Gastroesophageal sphincter (tissue), 3 donors: ENCODE measurements at regions not wholly inside any gene's neighbourhood (a gene's known extent, or its start where the extent isn't known, plus 50 kb on each side); places are given as distances from the start of the nearest gene placed in this dataset.
"Not testable (repeated sequence)": the region's sequence is repeated elsewhere in the genome, so short reads cannot be mapped to it uniquely, and the experiment has no call there.

ENCODE experiments used
- EP300 ChIP-seq: sonication (generic); formaldehyde crosslinking; IDR thresholded peaks from one replicate; pipeline ENCODE4 v1.6.1; 2017; ENCODE audit warnings: antibody characterized with exemption, mild to moderate bottlenecking
- POLR2A ChIP-seq, 2 donors: fragments of 450-650 bp; IDR thresholded peaks; one replicate each; pipeline ENCODE4 v1.6.1; 2017; ENCODE audit warnings: antibody characterized with exemption in 2 of 2, mild to moderate bottlenecking in 2 of 2, moderate library complexity in 1 of 2
- POLR2AphosphoS5 ChIP-seq: sonication (generic); formaldehyde crosslinking; IDR thresholded peaks from one replicate; pipeline ENCODE4 v1.6.1; 2017; ENCODE audit warnings: antibody characterized with exemption
- TF ChIP-seq, protein P1 (sequence below), 4 experiments: fragments of 200-600 bp in 2 of 4; fragments of 450-650 bp in 2 of 4; sonication (generic) in 1 of 4; IDR thresholded peaks; one replicate each; pipeline ENCODE4 v1.5.1; 2017 to 2019; ENCODE audit warnings: antibody characterized with exemption in 4 of 4, mild to moderate bottlenecking in 2 of 4, moderate library complexity in 2 of 4

DNA sequence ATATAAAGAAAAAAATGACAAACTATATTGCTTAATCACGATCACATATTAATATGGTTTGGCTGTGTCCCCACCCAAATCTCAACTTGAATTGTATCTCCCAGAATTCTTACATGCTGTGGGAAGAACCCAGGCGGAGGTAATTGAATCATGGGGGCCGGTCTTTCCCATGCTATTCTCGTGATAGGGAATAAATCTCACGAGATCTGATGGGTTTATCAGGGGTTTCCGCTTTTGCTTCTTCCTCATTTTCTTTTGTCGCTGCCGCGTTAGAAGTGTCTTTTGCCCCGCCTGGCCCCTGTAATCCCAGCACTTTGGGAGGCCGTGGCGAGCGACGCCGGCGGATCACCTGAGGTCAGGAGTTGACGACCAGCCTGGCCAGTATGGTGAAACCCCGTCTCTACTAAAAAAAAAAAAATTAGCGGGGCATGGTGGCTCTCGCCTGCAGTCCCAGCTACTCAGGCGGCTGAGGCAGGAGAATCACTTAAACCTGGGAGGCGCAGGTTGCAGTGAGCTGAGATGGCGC, 220.0 kb downstream of the KCNJ2 start:
- not testable (repeated sequence) for TF ChIP-seq POLR2A (IDR thresholded peaks at IDR 0.05); EP300; POLR2AphosphoS5
- TF ChIP-seq, protein P1, sequence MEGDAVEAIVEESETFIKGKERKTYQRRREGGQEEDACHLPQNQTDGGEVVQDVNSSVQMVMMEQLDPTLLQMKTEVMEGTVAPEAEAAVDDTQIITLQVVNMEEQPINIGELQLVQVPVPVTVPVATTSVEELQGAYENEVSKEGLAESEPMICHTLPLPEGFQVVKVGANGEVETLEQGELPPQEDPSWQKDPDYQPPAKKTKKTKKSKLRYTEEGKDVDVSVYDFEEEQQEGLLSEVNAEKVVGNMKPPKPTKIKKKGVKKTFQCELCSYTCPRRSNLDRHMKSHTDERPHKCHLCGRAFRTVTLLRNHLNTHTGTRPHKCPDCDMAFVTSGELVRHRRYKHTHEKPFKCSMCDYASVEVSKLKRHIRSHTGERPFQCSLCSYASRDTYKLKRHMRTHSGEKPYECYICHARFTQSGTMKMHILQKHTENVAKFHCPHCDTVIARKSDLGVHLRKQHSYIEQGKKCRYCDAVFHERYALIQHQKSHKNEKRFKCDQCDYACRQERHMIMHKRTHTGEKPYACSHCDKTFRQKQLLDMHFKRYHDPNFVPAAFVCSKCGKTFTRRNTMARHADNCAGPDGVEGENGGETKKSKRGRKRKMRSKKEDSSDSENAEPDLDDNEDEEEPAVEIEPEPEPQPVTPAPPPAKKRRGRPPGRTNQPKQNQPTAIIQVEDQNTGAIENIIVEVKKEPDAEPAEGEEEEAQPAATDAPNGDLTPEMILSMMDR (IDR thresholded peaks at IDR 0.05) = not testable (repeated sequence)
